Mesenchymal stem cell (in vitro differentiated cells and primary cell): ENCODE measurements at regions not wholly inside any gene's neighbourhood (a gene's known extent, or its start where the extent isn't known, plus 50 kb on each side); places are given as distances from the start of the nearest gene placed in this dataset.

Source experiments
- DNase-seq: peaks from one replicate; pipeline ENCODE4 v3.0.0-alpha.2; 2013
- H2AFZ ChIP-seq: one replicate; pipeline ENCODE4 v1.6.1; 2013; ENCODE audit warnings: low read depth, mild to moderate bottlenecking, control low read depth, inconsistent platforms, low read length, moderate library complexity
- H2AK5ac ChIP-seq: 2 replicates; pipeline ENCODE4 v1.6.1; 2013; ENCODE audit warnings: low read length, moderate library complexity, mild to moderate bottlenecking, inconsistent platforms; ENCODE audit not compliant: severe bottlenecking
- H2BK120ac ChIP-seq: one replicate; pipeline ENCODE4 v1.6.1; 2013; ENCODE audit warnings: low read depth, mild to moderate bottlenecking, inconsistent platforms, low read length, moderate library complexity
- H2BK12ac ChIP-seq, 2 experiments: one replicate each; pipeline ENCODE4 v1.6.1; 2013; ENCODE audit warnings: inconsistent platforms in 2 of 2, low read length in 2 of 2, mild to moderate bottlenecking in 2 of 2, moderate library complexity in 2 of 2, control low read depth in 1 of 2
- H2BK15ac ChIP-seq: one replicate; pipeline ENCODE4 v1.6.1; 2013; ENCODE audit warnings: mild to moderate bottlenecking, low read depth, inconsistent platforms; ENCODE audit not compliant: poor library complexity, severe bottlenecking
- H2BK5ac ChIP-seq: 2 replicates; pipeline ENCODE4 v1.6.1; 2013; ENCODE audit warnings: low read depth, mild to moderate bottlenecking, low read length, control low read depth, inconsistent platforms; ENCODE audit not compliant: poor library complexity, severe bottlenecking
- H3K14ac ChIP-seq, 2 experiments: one replicate each; pipeline ENCODE4 v1.6.1; 2013; ENCODE audit warnings: inconsistent platforms in 2 of 2, low read length in 2 of 2, control low read depth in 1 of 2, mild to moderate bottlenecking in 1 of 2, moderate library complexity in 1 of 2
- H3K18ac ChIP-seq, 2 experiments: one replicate each; pipeline ENCODE4 v1.6.1; 2013; ENCODE audit warnings: inconsistent platforms in 2 of 2, low read length in 2 of 2, control low read depth in 1 of 2, low read depth in 1 of 2, mild to moderate bottlenecking in 1 of 2
- H3K23ac ChIP-seq, 2 experiments: one replicate each; pipeline ENCODE4 v1.6.1; 2013; ENCODE audit warnings: inconsistent platforms in 2 of 2, low read length in 2 of 2, mild to moderate bottlenecking in 2 of 2, moderate library complexity in 2 of 2, control low read depth in 1 of 2
- H3K27ac ChIP-seq: 2 replicates; pipeline ENCODE4 v1.5.1; 2013; ENCODE audit warnings: mild to moderate bottlenecking, moderate library complexity, low read length, control low read depth, inconsistent platforms; ENCODE audit not compliant: poor library complexity, severe bottlenecking
- H3K27me3 ChIP-seq, 2 experiments: 2 replicates each; pipeline versions ENCODE4 v1.6.1 to v1.7.0; 2013; ENCODE audit warnings: low read length in 2 of 2, mild to moderate bottlenecking in 2 of 2, moderate library complexity in 2 of 2, control low read depth in 1 of 2, inconsistent platforms in 1 of 2; ENCODE audit not compliant: control insufficient read depth in 1 of 2, insufficient read depth in 1 of 2
- H3K36me3 ChIP-seq, 2 experiments: 2 replicates each; pipeline versions ENCODE4 v1.6.1 to v1.7.0; 2013; ENCODE audit warnings: low read length in 2 of 2, control low read depth in 1 of 2, inconsistent platforms in 1 of 2, low read depth in 1 of 2, mild to moderate bottlenecking in 1 of 2; ENCODE audit not compliant: insufficient read depth in 2 of 2, control insufficient read depth in 1 of 2
- H3K4ac ChIP-seq, 2 experiments: one replicate each; pipeline ENCODE4 v1.6.1; 2013; ENCODE audit warnings: inconsistent platforms in 2 of 2, low read length in 2 of 2, mild to moderate bottlenecking in 2 of 2, moderate library complexity in 2 of 2, control low read depth in 1 of 2, low read depth in 1 of 2
- H3K4me1 ChIP-seq: 2 replicates; pipeline ENCODE4 v1.6.1; 2013; ENCODE audit warnings: low read depth, low read length, control low read depth; ENCODE audit not compliant: control insufficient read depth, insufficient read depth
- H3K4me2 ChIP-seq: 2 replicates; pipeline ENCODE4 v1.6.1; 2013; ENCODE audit warnings: low read length, mild to moderate bottlenecking, inconsistent platforms; ENCODE audit not compliant: poor library complexity, severe bottlenecking
- H3K4me3 ChIP-seq, 2 experiments: 2 replicates each; pipeline versions ENCODE4 v1.5.1 to v1.7.0; 2013; ENCODE audit warnings: low read length in 2 of 2, mild to moderate bottlenecking in 2 of 2, control low read depth in 1 of 2, low read depth in 1 of 2; ENCODE audit not compliant: insufficient read depth in 1 of 2
- H3K79me1 ChIP-seq: replicated peaks from 2 replicates; pipeline ENCODE4 v1.6.1; 2013; ENCODE audit warnings: mild to moderate bottlenecking, control low read depth, low read length, inconsistent platforms; ENCODE audit not compliant: poor library complexity, severe bottlenecking
- H3K9ac ChIP-seq: 2 replicates; pipeline ENCODE4 v1.7.0; 2013; ENCODE audit warnings: mild to moderate bottlenecking, low read length, moderate library complexity
- H3K9me3 ChIP-seq: 2 replicates; pipeline ENCODE4 v1.7.0; 2013; ENCODE audit warnings: mild to moderate bottlenecking, low read length; ENCODE audit not compliant: control insufficient read depth
- H4K8ac ChIP-seq: one replicate; pipeline ENCODE4 v1.6.1; 2013; ENCODE audit warnings: inconsistent platforms, mild to moderate bottlenecking, low read length, moderate library complexity
- H4K91ac ChIP-seq: one replicate; pipeline ENCODE4 v1.6.1; 2013; ENCODE audit warnings: mild to moderate bottlenecking, low read length, inconsistent platforms
- WGBS: methylation state at CpG from one replicate; pipeline ENCODE4 v1.1.7; 2013; ENCODE audit warnings: mixed read lengths; 5-methylcytosine and 5-hydroxymethylcytosine counted together

GRCh38 chr2:172658945-172659344 is 76.7 kb upstream of the RAPGEF4 start:
- Histone ChIP-seq H3K27ac (no peak overlapping the region), H4K8ac (no peak overlapping the region), H2AFZ (no peak overlapping the region), H3K4me3 (no peak overlapping the region), H3K9ac (no peak overlapping the region), H3K27me3 (no peaks in the 10 kb centered on the region), H2BK120ac (no peak overlapping the region), H2AK5ac (no peak overlapping the region), H3K36me3 (no peaks in the 10 kb centered on the region), H3K4ac (no peak overlapping the region), H2BK12ac (no peak overlapping the region), H3K18ac (no peak overlapping the region), H3K23ac (no peak overlapping the region), H4K91ac (no peak overlapping the region), H3K4me2 (no peak overlapping the region), H2BK15ac (no peak overlapping the region), H2BK5ac (no peak overlapping the region), H3K79me1 (no peaks in the 10 kb centered on the region), H3K4me1 (peaks cover 10% of the 10 kb centered on the region), H3K14ac (no peak overlapping the region), H3K9me3 (peaks cover 10% of the 10 kb centered on the region)
- no peak for DNase-seq
- 96% methylated on average over 5 of the region's 5 CpGs for WGBS

GRCh38 chr2:172662099-172662498 is 73.5 kb upstream of the RAPGEF4 start:
- Histone ChIP-seq H3K14ac (no peak overlapping the region), H3K79me1 (no peaks in the 10 kb centered on the region), H3K27ac (no peak overlapping the region), H3K9me3 (peaks cover 10% of the 10 kb centered on the region), H3K4me3 (no peak overlapping the region), H2BK120ac (no peak overlapping the region), H2BK5ac (no peak overlapping the region), H4K8ac (no peak overlapping the region), H3K36me3 (no peaks in the 10 kb centered on the region), H2AK5ac (no peak overlapping the region), H2BK12ac (no peak overlapping the region), H2AFZ (no peak overlapping the region), H3K27me3 (no peaks in the 10 kb centered on the region), H3K9ac (no peak overlapping the region), H3K18ac (no peak overlapping the region), H4K91ac (no peak overlapping the region), H2BK15ac (no peak overlapping the region), H3K4ac (no peak overlapping the region), H3K4me2 (no peak overlapping the region), H3K4me1 (no peaks in the 10 kb centered on the region), H3K23ac (no peak overlapping the region)
- no peak for DNase-seq
- WGBS, result no CpG with 5 or more reads among the region's 3 CpGs

GRCh38 chr2:172664766-172665165 is 70.9 kb upstream of the RAPGEF4 start:
- no peak overlapping the region for H2AFZ ChIP-seq
- no peak overlapping the region for H4K8ac ChIP-seq
- no peaks in the 10 kb centered on the region for H3K79me1 ChIP-seq
- no peak overlapping the region for H3K18ac ChIP-seq
- H3K9me3 ChIP-seq, result peaks cover under 1% of the 10 kb centered on the region
- no peak overlapping the region for H2AK5ac ChIP-seq
- no peak overlapping the region for H2BK15ac ChIP-seq
- H2BK5ac ChIP-seq, result no peak overlapping the region
- no peak overlapping the region for H2BK12ac ChIP-seq
- no CpG with 5 or more reads among the region's 1 CpG for WGBS
- H3K4ac ChIP-seq, result no peak overlapping the region
- H3K9ac ChIP-seq, result no peak overlapping the region
- no peaks in the 10 kb centered on the region for H3K4me1 ChIP-seq
- no peak for DNase-seq
- no peak overlapping the region for H3K4me2 ChIP-seq
- H3K27ac ChIP-seq, result no peak overlapping the region
- H3K14ac ChIP-seq, result no peak overlapping the region
- H3K27me3 ChIP-seq, result no peaks in the 10 kb centered on the region
- H3K36me3 ChIP-seq, result no peaks in the 10 kb centered on the region
- H4K91ac ChIP-seq, result no peak overlapping the region
- no peak overlapping the region for H3K4me3 ChIP-seq
- H3K23ac ChIP-seq, result no peak overlapping the region
- H2BK120ac ChIP-seq, result no peak overlapping the region

- 89% methylated on average over 2 of the region's 3 CpGs for WGBS
- H4K8ac ChIP-seq, result no peak overlapping the region
- H3K9ac ChIP-seq, result peak overlapping the region; percentile 21
- no peak overlapping the region for H2AFZ ChIP-seq
- H3K23ac ChIP-seq, result no peak overlapping the region
- no peaks in the 10 kb centered on the region for H3K27me3 ChIP-seq
- H3K36me3 ChIP-seq, result no peaks in the 10 kb centered on the region
- no peaks in the 10 kb centered on the region for H3K9me3 ChIP-seq
- no peak overlapping the region for H2BK12ac ChIP-seq
- no peaks in the 10 kb centered on the region for H3K4me1 ChIP-seq
- no peak for DNase-seq
- H2AK5ac ChIP-seq, result no peak overlapping the region
- no peak overlapping the region for H3K4ac ChIP-seq
- H3K4me2 ChIP-seq, result no peak overlapping the region
- no peak overlapping the region for H2BK15ac ChIP-seq
- H3K4me3 ChIP-seq, result no peak overlapping the region
- H3K14ac ChIP-seq, result no peak overlapping the region
- H3K79me1 ChIP-seq, result no peaks in the 10 kb centered on the region
- no peak overlapping the region for H4K91ac ChIP-seq
- no peak overlapping the region for H3K18ac ChIP-seq
- no peak overlapping the region for H2BK120ac ChIP-seq
- H2BK5ac ChIP-seq, result no peak overlapping the region
- no peak overlapping the region for H3K27ac ChIP-seq
These were observed 67.9 kb upstream of the RAPGEF4 start for GRCh38 chr2:172667581-172668325.
